Spleen (tissue), 7 donors: ENCODE measurements at regions not wholly inside any gene's neighbourhood (a gene's known extent, or its start where the extent isn't known, plus 50 kb on each side); places are given as distances from the start of the nearest gene placed in this dataset.

Experiments
- POLR2A ChIP-seq, 3 donors: fragments of 450-650 bp; IDR thresholded peaks; one replicate each; pipeline ENCODE4 v1.5.1; 2017; ENCODE audit warnings: antibody characterized with exemption in 3 of 3, mild to moderate bottlenecking in 1 of 3
- POLR2AphosphoS5 ChIP-seq, 3 donors: sonication (generic); formaldehyde crosslinking; IDR thresholded peaks; one replicate each; pipeline ENCODE4 v1.5.1; 2017; ENCODE audit warnings: antibody characterized with exemption in 3 of 3
- TF ChIP-seq, protein P1 (sequence below), 11 experiments: fragments of 200-600 bp in 7 of 11; fragments of 450-650 bp in 4 of 11; sonication (generic) in 4 of 11; IDR thresholded peaks in 8 of 11; conservative IDR thresholded peaks in 3 of 11; 1 replicate in 7 of 11; 2 replicates in 4 of 11; pipeline versions ENCODE4 v1.4.0 to v1.8.0; 2016 to 2021; ENCODE audit warnings: antibody characterized with exemption in 11 of 11, inconsistent platforms in 4 of 11, mild to moderate bottlenecking in 1 of 11
- donor health status: DM: no; HTN: no; CAD: no; lungs with moderate emphysema.
- donor health status: DM: no; HTN: no; CAD: no.
- donor health status: DM: no; HTN: no; CAD: no.

DNA sequence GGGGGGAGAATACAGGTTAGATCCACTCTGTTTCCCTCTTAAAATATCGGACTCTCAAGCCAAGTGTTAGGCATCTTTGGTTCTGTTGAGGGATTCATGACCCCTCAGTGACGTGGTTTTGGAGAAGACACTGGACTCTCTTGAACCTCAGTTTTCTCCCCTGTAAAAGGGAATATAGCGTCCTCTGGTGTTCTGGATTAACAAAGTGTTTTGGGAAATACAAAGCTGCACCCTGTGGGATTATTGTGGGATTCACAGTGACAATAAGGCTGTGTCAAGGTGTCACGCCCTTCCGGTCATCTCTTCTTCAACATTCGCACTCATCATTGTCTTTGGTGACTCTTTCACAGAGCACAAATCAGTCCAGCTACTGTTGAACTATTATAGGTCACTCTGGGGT is 139.0 kb downstream of the IRX1 start:
- TF ChIP-seq, protein P1, sequence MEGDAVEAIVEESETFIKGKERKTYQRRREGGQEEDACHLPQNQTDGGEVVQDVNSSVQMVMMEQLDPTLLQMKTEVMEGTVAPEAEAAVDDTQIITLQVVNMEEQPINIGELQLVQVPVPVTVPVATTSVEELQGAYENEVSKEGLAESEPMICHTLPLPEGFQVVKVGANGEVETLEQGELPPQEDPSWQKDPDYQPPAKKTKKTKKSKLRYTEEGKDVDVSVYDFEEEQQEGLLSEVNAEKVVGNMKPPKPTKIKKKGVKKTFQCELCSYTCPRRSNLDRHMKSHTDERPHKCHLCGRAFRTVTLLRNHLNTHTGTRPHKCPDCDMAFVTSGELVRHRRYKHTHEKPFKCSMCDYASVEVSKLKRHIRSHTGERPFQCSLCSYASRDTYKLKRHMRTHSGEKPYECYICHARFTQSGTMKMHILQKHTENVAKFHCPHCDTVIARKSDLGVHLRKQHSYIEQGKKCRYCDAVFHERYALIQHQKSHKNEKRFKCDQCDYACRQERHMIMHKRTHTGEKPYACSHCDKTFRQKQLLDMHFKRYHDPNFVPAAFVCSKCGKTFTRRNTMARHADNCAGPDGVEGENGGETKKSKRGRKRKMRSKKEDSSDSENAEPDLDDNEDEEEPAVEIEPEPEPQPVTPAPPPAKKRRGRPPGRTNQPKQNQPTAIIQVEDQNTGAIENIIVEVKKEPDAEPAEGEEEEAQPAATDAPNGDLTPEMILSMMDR (IDR thresholded peaks at IDR 0.05 in 8 of 11, conservative IDR thresholded peaks at IDR 0.05 in 3 of 11) = no peak
- TF ChIP-seq POLR2A (IDR thresholded peaks at IDR 0.05) = no peak
- TF ChIP-seq POLR2AphosphoS5 (IDR thresholded peaks at IDR 0.05) = no peak
